Stimulated activated CD8-positive, alpha-beta memory T cell treated with anti-CD3 and anti-CD28 coated beads, Interleukin-12 subunit alpha, Interleukin-12 subunit beta, amount 100 ng/mL, for 4 hours (primary cell): ENCODE measurements at regions not wholly inside any gene's neighbourhood (a gene's known extent, or its start where the extent isn't known, plus 50 kb on each side); places are given as distances from the start of the nearest gene placed in this dataset.

ENCODE experiments used
- DNase-seq: peaks from one replicate; pipeline ENCODE4 v3.0.0-alpha.2; 2020; ENCODE audit warnings: low read depth

DNA sequence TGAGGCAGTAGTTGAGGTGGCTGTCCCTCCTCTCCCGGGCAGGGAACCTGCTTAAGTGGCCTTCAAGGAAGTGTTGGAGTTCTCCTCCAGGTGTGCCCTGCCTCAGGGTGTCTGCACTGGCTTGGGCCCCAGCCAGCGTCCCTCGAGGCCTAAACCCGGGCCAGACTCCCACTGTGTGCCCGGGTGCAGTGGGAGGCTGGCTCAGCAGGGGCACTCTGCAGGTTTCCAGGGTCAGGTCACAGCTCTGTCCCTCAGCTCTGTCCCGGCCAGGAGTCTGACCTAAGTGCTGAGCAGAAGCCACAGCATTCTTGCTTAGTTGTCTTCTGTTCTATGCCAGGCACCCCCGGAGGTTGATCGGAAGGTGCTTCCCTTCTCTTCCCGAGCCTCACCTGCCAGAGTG is 69.0 kb upstream of the OTOS start:
- no peak for DNase-seq

DNA sequence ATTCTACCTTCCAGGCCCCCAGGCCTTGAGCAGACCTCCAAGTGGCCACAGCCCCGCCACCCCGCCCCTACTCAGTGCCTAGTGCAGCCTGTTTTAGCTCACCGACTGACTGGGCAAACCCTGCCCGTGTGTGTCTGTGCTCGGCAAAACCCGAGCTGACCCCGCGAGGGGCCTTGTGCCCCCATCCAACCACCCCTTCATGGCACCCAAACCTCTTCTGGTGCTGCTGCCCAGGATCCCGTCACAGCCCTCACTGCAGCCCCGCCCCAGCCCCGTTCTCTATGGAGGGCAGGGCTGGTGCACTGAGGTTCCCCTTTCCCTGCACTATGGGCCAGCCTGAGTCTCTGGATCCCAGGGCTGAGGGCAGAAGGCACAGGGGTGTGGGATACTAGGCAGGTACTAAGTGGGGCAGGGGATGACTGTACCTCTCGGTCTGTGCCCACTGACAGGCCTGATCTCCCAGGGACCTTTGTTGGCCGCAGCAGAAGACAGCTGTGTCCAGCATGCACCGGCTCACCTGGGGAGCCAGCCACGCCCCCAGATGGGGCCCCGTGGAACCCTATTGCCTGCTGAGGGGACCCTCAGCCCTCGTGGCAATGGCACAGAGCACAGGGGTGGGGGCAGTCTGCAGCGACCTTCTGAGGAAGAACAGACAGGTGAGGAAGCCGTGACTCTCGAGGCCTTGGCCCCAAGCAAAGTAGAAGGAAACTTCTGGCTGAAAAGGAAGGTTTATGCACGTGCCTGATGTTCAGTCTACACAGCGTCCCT is 69.9 kb upstream of the OTOS start:
- DNase-seq: no peak

DNA sequence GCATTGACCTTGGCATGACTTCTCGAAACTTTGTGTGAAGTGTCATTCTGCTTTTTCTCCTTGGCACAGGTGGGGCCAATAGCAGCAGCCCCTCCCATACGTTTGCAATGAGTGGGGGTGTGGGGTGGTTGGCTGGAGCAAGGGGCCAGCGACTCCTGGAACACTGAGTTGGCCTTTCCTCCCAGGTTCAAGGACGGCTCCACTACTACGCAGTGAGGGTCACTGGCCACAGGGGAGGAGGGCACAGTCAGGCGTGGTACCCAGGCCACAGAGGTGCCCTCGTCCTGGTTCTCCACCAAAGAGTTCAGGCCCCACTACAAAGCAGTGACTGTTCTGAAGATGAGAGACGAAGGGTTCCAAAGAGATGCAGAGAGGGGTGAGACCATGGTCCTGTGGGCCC is 70.6 kb upstream of the OTOS start:
- no peak for DNase-seq

DNA sequence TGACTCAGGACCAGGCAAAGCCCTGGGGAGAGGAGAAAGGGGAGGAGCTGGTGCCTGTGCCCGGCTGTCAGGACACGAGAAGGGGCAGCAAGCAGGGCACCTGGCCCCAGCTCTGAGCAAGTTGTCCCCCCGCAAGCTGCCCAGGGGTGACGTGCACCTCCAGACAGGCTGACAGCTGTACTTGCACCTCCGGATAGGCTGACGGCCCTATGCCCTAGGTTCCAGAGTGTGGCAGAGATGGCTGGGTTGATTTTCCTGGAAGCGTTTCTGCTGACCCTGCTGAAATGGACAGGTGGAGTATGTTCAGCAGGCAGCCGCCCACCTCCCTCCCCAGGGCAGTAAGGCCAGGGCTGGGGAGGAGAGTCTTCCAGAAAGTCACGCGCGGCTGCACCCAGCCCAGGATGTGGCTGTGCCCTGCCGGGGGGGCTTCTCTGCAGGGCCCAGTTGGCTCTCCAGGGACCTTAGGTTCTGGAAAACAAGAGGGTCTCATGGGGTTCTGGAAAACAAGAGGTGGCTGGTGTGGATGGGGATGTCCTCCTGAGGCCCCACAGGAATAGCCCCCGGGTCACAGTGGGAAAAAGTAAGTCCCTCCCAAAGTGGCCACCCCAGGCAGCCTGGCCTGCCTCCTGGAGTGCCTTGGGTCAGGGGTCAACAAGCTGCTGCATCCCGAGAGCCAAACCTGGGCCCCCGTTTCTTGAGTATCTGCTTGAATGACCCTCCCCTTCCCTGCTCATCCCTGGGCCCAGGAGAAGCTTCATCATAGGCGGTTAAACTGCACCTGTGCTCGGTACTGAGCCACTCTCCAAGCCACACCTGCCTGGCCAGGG is 71.4 kb upstream of the OTOS start:
- DNase-seq: no peak

DNA sequence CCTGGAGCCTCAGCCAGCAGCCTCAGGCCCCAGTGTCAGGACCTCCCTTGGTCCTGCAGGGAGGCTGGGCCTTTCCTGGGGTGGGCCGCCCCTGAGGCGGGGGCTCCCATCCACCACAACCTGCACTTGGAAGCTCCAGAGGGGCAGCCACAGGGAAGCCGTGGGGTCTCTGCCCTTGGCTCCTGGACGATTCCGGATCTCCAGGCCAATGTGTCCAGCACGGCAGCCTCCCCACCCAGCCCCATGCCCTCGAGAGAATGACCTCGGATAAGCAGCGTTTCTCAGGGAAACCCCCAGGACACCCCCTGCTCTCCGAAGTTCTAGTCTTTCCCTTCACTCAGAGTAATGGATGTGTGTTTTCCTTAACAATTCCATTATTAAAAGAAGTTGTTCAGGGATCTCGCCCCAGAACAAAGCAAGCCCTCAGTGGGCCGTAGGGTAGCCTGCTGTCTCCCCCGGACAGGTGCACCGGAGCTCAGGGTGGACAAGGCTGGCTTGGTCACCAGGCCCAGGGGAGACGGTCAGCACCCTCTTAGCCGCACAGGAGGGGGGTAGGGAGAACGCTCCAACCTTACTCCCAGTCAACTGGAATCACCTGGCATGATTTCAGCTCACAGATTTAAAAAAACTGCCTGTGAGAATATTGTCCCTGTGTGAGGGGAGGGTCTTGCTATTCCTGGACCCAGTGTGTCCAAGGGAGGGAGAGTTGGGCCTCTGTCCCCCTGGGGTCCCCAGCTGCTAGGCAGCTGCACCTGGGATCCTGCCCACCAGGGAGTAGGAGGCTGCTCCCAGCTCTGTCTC is 72.2 kb upstream of the OTOS start:
- no peak for DNase-seq

DNA sequence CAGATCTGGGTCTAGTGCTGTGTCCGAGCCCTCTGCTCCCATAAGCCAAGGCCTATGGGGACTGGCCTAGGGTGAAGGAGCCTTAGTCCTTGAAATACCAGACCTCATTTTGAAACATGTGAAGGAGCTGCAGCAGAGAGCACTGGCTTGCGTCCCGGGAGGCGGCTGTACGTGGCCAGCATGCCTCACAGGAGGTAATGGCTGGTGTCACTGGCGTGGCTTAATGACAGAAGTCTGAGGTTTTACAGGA is 72.7 kb upstream of the OTOS start:
- DNase-seq: no peak

DNA sequence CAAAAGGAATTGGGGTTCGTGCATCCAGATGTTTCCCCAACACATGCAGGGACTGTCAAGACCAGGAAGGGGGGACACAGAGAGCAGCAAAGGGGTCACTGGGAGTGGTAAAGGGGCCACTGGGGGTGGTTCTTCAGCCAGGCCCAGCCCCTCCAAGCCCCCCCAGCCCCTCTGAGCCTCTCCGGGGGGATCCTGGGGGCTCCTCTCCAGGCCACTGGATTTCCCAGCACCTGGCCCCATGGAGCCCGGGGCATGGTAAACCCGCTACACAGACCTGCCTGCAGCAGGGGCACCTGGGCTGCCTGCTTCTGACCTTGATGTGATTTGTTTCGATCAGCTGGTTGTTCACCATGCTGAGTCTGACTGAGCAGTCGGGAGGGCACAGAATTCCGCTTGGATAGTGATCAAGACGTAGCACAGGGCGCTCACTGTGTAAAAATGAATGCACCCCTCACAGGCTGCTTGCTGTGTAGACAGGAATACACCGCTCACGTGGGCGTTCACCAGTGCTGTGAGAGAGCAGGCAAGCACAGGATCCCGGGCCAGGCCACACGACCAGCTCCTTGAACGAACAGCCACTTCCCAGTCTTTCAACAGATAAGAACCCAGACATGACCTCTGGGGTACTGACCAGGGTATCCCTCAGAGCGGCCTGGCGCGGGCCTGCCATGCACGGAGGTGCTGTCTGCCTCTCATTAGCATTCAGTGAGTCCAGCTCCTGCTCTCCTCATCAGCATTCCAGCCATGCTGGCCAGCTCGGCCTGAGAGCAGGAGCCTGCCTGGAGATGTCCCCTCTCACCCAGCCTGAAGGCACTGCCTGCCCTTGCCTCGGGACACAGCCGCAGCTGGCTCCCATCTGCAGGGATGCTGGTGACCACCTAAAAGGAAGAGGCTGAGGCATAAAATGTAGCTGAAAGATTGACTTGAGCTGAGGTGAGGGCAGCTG is 73.3 kb upstream of the OTOS start:
- DNase-seq: no peak

DNA sequence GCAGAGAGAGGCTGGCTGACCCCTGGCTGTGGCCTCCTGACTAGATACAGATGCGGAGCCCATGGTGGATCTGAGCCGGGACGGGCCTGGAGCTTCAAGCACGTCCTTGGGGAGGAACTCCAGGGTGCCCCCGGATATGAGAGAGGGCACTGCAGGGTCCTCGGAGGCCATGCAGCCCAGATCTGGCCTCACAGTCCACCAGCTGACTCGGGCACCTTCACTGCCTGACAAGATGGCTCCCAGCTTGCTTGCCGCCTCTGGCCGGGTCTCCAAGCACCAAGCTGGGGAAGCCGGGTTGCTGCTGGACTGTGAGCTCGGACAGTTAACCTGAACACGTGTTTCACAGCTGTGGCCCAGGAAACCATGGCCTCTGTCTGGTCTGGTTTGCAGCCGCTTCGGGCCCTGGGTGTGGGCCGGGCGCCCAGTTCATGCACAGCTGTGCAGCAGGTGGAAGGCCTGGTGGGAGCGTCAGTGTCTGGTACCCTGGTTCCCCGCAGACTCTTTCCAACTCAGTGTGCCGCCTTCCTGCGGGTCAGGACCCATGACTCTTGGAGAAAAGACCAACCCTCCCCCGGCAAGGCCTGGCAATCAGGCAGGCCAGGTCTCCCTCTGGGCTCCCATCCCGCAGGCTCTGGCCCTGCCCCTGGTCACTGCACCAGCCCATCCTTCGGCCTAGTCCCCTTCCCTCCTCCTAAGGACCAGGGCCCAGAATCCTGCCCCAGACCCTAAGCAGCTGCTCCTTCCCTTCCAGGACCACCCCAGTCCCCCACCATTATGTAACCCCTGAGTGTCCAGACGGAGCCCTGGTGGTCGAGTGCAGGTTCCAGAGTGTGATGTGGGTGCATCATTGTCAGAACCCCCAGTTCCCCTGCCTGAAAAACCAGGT is 74.6 kb upstream of the OTOS start:
- DNase-seq: no peak

DNA sequence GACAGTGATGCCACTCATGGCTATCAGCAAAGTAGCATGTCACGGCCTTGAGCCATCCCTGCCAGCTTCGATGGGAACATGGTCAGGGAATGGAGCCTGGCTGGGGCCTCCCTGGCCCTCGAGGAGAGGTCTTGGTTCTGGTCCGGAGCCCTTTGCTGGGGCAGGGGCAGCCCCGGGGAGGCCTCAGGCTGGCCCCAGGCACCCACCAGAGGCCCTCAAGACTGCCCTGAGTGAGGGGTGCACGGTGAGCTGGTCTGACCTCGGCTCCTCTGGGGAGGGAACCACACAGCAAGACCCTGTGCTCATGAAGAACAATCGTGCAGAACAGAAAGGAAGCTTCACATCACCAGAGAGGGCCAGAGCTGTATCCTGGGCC is 75.2 kb upstream of the OTOS start:
- DNase-seq: no peak

DNA sequence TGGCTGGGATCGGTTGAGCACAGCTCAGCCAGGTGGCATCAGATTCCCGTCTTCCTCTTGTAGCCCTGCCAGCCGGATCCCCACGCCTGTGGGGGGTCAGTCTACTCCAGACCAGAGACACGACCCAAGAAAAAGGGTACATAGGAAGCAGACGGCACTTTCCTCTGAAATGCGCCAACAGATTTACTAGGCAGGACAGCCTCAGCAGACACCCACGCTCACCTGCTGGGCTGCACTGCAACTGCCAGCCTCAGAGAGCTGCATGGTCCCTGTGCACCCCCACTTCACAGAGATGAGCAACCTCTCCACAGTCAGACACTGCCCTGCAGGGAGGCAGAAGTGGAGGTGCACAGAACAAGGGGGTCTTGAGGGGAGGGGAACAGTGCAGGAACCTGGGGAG is 75.7 kb upstream of the OTOS start:
- no peak for DNase-seq

DNA sequence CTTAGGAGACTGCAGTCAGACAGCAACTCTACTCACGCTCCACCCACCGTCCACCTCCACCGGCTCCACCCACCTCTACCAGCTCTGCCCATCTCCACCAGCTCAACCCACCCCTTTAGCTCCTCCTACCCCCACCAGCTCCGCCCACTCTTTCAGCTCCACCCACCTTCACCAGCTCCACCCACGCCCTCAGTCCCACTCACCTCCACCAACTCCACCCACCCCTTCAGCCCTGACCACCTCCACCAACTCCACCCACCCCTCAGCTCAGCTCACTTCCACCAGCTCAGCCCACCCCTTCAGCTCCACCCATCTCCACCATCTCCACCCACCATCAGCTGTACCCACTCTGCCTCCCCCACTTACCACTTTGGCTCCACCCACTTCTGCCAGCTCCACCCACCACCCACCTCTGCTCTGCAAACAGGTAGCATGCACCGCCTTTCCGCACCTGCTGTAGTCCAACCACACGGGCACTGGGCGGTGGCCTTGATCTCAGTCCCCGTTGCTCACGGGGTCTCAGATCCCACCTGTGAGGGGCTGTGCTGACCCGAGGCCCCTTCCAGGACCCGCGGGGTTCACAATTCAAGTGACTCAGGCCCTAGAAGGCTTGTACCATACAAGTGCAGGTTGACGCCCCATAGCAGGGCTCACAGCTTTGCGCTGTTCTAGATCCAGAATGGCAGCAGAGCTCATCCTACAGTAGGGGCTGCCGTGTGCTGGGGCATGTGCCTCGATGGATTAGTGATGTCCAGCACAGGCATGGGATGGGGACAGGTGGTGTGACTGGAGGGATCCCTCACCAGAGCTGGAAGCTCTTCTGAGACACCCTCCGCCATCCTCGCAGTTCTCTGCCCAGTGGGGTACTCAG is 77.2 kb upstream of the OTOS start:
- DNase-seq: no peak

DNA sequence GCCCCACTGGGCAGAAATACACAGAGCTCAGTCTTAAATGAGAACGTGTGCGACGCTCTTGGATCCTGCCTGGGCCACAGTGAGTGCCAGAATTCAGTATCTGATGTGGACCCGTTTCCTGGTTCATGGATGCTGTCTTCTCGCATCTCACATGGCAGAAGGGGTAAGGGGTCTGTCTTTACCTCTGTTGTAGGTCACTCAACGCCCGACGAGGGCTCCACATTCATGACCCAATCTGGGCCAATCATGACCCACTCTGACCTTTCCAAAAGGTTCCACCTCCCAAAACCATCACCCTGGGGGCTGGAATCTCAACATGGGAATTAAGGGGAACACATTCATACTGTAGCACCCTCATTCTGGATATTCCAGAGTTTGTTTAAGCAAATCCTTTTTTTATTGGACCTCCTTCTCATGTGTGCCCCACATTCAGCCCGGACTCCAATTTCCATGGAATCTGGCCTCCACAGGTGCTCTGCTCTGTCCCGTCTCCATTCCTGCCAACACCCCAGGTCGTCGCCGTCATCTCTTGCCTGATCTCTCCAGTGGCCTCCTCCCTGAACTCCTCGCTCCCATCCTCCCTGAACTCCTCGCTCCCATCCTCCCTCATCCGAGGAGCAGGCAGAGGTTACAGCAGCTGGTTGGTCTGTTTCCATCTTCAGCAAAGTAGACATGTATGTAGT is 78.9 kb upstream of the OTOS start:
- DNase-seq: no peak

DNA sequence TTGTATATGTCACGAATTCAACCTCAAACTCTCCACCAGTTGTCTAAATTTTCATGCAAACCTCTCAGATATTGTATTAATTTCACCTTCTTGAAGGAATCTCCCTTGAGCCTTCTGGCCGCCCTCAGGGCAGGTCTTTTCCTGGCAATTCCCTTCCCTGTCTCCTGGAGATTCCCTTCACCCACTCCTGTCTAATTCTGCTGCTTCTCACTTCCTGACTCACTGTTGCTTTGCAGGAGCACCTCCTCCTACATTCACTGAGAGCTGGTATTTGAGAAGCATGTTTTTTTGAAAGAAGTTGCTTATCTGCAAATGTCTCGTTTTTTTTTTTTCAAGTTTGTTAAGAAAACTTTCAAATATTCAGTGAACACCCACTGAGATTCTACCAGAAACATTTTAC is 79.9 kb upstream of the OTOS start:
- DNase-seq: no peak

DNA sequence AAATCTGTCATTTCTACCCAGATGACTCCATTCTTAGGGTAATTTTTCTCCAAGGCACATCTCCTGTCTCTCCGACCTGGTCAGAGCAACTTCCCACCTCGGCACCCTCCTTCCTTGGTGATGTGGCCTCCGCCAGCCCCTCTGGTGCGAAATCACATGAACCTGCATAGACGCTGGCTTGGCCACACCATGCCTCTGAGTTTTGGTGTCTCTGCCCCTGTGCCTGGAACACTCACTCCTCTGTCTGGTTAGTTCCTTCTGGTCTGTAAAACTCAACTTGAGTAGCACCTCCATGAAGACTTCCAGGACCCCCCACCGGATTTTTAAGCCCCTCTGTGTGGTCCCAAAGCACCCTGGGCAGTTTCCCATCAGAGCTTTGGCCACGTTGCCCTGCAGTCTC is 83.2 kb upstream of the OTOS start:
- no peak for DNase-seq

DNA sequence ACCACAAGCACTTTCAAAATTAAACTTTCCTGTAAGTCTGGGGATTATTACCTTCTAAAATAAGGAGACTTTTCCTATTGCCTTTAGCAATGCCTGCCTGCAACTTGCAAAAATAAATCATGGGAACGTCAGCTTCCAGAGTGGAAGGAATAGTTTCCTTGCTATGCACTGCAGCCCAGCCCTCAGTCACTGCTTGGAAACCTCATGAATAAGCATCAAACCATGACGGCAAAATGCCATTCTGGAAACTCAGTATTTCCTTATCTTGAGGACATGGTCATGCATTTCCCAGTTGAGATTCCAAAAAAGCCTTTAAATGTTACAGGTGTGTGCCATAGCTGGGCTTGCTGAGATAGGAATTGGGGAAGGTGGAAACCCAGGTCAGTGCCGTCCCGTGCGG is 84.2 kb upstream of the OTOS start:
- DNase-seq: no peak

DNA sequence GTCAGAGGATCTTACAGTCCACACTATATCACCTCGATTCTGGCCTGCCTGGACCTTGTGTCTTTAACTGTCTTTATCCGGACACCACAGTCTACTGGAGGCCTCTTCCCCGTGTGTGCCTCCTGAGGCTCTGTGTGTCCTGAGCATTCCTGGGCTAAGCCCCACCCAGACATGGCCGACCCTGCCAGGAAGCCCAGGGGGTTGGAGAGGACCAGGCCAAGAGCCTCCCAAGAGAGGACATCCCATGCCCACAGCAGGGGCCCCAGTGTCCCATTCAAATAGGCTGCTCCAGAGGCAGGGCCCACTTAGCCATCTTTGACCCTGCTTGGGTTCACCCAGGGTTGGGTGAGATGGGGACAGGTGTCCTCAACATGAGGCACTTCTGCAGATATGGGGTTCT is 84.7 kb upstream of the OTOS start:
- DNase-seq: no peak

DNA sequence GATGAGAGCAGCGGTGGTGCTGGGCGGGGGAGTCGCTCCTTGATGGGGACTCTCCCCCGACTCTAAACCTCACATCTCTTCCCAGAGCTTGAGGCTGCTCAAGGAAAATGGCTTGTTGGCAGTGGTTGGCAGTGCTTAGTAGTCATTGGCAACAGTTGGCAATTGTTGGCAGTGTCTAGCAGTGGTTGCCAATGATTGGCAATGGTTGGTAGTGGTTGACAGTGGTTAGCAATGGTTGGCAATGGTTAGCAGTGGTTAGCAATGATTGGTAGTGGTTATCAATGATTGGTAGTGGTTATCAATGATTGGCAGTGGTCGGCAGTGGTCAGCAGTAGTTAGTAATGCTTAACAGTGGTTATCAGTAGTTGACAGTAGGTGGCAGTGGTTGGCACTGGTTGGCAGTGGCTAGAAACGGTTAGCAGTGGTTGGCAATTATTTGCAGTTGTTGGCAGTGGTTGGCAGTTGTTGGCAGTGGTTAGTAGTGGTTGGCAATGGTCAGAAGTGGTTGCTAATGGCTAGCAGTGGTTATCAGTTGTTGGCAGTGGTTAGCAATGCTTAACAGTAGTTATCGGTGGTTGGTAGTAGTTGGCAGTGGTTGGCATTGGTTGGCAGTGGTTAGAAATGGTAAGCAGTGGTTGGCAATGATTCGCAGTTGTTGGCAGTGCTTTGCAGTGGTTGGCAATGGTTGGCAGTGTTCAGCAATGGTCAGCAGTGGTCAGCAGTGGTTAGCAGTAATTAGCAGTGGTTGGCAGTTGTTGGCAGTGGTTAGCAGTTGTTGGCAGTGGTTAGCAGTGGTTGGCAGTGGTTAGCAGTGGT is 85.4 kb upstream of the OTOS start:
- DNase-seq: no peak

DNA sequence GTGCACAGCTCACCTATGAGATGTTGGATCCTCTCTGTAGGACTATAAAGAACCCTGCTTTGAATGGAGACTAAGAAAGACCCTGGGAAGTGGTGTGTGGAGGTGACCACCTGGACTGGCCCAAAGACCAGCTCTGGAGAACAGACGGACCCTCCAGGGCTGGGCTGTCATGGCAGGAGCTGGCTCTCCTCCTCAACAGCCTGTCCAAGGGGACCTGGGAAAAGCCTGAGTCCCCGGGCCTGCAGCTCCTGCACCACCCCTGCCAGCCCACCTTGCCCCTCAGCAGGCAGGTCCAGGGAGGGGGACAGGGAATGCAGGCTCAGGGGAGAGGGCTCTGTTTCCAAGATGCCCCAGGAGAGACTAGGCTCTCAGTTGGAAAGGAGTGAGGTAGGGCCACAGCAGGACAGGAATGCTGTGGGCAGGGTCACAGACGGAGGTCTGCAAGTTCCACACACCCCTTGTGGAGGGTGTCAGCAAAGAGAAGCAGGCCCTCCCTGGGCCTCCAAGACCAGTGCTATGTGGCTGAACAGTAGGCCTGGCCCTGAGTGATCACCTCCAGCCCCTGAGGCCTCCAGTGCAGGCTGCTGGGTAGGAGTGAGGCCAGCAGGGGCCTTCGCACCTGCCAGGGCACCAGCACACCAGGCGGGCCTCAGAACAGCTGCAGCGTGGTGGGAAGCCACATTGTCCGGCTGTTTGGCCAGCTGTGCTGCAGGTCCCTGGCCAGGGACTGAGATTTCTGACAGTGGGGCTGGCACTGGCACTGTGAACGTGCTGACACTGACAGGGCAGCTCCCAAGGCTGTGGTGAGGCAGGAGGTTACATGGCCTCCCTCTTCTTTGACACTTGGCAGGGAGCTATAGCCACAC is 86.4 kb upstream of the OTOS start:
- no peak for DNase-seq
